Memory B cell (primary cell): ENCODE measurements at regions not wholly inside any gene's neighbourhood (a gene's known extent, or its start where the extent isn't known, plus 50 kb on each side); places are given as distances from the start of the nearest gene placed in this dataset.

Experiments used
- ATAC-seq: fragments of 150-1000 bp; cut with Tn5 transposase; 2 replicates; pipeline ENCODE4 v1.10.0; 2021; ENCODE audit warnings: low read depth, mild to moderate bottlenecking, moderate library complexity
- DNase-seq, 2 donors: peaks; one replicate each; pipeline ENCODE4 v3.0.0; 2022; ENCODE audit warnings: low spot score in 2 of 2
- H3K27ac Mint-ChIP-seq: one replicate; pipeline ENCODE4 v1.8.0; 2022; ENCODE audit warnings: mild to moderate bottlenecking, moderate library complexity, mixed read lengths
- H3K27me3 Mint-ChIP-seq: one replicate; pipeline ENCODE4 v1.8.0; 2022; ENCODE audit warnings: mixed read lengths
- H3K36me3 Mint-ChIP-seq: one replicate; pipeline ENCODE4 v1.8.0; 2022; ENCODE audit warnings: mild to moderate bottlenecking, mixed read lengths
- H3K4me1 Mint-ChIP-seq: one replicate; pipeline ENCODE4 v1.8.0; 2022; ENCODE audit warnings: mixed read lengths
- H3K4me3 Mint-ChIP-seq: one replicate; pipeline ENCODE4 v1.8.0; 2022; ENCODE audit warnings: mild to moderate bottlenecking, moderate library complexity, mixed read lengths
- H3K9me3 Mint-ChIP-seq: one replicate; pipeline ENCODE4 v1.8.0; 2022; ENCODE audit warnings: mixed read lengths

DNA sequence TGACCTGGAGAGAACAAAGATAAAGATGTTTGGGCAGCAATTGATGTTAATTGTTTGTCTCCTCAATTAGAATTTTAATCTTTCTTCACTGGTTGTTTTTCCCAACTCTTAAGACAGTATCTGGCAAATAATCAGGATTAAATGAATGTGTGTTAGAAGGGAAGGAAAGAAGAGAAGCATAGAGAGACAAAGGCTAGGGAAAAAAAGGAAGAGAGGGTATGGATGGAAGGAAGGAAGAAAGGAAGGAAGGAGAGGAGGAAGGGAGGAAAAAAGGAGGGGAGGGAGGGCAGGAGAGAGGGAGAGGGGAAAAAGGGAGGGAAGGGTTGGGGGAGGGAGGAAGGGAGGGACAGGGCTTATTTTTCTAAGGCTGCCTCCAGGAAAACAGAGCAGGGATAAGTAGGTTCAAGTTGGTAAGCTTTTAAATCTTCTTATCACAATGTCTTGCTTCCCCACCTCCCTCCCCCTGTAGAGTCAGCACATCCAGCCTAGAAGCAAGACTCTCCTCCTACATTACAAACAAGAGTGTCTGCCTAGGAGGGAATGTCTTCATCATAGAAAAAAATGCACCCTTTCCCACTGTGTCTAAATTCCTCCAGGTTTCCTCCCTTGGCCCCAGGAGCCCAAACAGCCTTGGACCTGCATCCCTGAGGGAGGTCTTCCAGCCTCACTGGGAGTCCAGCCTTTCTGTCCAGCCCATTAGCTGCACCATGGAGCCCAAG lies 447.8 kb upstream of the JARID2 start:
- Mint-ChIP-seq H3K4me1 (peaks cover 10% of the 10 kb centered on the region), H3K27me3 (peaks cover 5% of the 10 kb centered on the region), H3K36me3 (peaks cover 5% of the 10 kb centered on the region), H3K27ac (no peak overlapping the region), H3K4me3 (no peak overlapping the region), H3K9me3 (peaks cover 4% of the 10 kb centered on the region)
- DNase-seq (no peak), ATAC-seq (no peak)

DNA sequence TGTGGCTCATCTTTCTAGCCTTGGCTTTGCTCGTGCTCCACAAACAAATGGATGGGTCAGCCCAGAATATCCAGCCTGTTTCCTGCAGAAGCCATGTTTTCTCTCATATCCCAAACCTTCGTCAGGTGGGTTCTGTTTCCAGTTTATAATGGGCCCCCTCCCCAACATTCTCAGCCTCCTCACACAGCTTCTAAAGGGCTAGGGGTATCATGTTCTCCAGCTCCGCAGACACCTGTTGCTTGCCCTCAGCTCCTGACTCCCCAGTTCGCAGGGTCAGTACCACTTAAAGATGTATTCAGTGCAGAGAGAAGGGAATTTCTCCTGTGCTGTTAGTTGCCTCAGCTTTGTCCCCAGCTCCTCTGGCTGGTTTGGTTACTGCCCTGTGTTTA lies 447.3 kb upstream of the JARID2 start:
- Mint-ChIP-seq H3K27ac (no peak overlapping the region), H3K4me3 (no peak overlapping the region), H3K4me1 (peaks cover 10% of the 10 kb centered on the region), H3K9me3 (peaks cover 4% of the 10 kb centered on the region), H3K27me3 (peaks cover 5% of the 10 kb centered on the region), H3K36me3 (peaks cover 5% of the 10 kb centered on the region)
- DNase-seq (no peak), ATAC-seq (no peak)

DNA sequence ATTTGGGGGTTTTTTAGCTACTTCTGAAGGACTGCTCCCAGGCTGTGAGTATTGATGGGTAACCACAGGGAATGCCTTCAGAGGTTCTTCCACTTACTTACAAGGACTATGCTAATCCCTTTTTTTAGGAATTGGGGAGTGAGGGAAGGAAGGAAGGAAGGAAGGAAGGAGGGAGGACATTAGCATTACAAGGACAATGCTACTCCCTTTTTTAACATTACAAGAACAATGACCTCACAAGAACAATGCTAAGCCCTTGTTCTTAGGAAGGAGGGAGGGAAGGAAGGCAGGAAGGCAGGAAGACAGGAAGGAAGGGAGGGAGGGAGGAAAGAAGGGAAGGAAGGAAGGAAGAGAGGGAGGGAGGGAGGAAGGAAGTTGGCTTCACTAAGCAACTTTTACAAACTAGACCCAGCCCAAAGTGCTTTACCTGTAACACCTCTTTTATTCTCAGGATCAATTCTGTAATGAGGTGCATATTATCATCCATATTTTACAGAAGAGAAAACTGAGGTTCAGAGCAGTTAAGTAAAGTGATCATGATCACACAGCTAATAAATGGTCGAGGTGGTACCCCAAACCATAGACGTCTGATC lies 446.8 kb upstream of the JARID2 start:
- Mint-ChIP-seq H3K27me3 (peaks cover 5% of the 10 kb centered on the region), H3K4me1 (peaks cover 10% of the 10 kb centered on the region), H3K27ac (no peak overlapping the region), H3K36me3 (peaks cover 5% of the 10 kb centered on the region), H3K4me3 (no peak overlapping the region), H3K9me3 (peaks cover 4% of the 10 kb centered on the region)
- no peak for DNase-seq
- no peak for ATAC-seq

DNA sequence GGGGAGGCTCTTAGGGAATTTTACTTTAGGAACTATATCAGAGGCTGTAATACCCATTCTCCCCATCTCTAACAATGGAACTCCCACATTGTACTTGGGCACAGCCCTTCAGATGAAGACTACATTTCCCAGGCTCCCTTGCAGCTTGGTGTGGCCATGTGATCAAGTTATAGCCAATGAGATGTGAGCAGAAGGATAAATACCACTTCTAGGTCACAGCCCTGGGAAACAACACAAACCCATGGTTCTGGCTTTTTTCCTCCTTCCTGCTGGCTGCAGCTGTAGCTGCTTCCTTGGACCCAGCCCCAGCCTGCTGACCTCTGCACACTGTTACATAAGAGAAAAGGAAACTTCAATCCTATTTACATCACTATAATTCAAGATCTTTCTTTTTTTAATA lies 445.9 kb upstream of the JARID2 start:
- Mint-ChIP-seq H3K27me3 (peaks cover 5% of the 10 kb centered on the region), H3K27ac (no peak overlapping the region), H3K4me1 (peaks cover 10% of the 10 kb centered on the region), H3K9me3 (peaks cover 4% of the 10 kb centered on the region), H3K36me3 (peaks cover 5% of the 10 kb centered on the region), H3K4me3 (no peak overlapping the region)
- ATAC-seq, result peak; percentile 86
- peak in 1 of 2 donors; percentile 8 for DNase-seq

DNA sequence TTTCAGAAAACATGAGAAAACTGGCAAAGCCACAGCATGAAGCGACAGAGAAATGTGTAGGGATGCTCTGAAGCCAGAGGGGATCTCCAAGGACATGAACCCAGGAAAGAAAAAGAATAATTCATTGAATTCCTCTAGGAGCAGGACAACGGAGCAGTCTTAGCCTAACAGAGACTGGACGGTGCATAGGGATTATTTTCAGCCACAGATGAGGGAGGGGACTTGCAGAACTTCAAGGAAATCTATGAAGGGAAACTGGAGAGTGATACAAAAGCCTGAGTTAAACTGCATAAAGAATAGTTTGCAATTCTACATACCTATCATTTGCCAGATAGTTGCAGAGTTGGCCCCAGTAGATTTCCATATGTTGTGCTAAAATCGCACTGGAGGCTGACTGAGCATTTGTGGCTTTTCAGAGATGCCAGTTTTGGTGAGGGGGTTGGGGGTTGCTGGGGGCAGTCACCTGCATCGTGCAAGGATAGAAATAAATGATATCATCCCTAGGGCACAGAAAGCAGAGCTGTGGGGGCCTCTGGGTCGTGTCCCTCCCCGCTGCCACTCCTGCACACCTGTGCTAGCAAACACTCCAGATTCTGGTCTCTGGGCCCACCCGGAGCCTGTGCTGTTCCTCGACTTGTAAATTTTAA lies 443.2 kb upstream of the JARID2 start:
- Mint-ChIP-seq H3K36me3 (peaks cover 5% of the 10 kb centered on the region), H3K4me1 (peaks cover 10% of the 10 kb centered on the region), H3K27me3 (peaks cover 5% of the 10 kb centered on the region), H3K9me3 (peaks cover 7% of the 10 kb centered on the region), H3K27ac (no peak overlapping the region), H3K4me3 (no peak overlapping the region)
- no peak for DNase-seq
- ATAC-seq, result no peak

DNA sequence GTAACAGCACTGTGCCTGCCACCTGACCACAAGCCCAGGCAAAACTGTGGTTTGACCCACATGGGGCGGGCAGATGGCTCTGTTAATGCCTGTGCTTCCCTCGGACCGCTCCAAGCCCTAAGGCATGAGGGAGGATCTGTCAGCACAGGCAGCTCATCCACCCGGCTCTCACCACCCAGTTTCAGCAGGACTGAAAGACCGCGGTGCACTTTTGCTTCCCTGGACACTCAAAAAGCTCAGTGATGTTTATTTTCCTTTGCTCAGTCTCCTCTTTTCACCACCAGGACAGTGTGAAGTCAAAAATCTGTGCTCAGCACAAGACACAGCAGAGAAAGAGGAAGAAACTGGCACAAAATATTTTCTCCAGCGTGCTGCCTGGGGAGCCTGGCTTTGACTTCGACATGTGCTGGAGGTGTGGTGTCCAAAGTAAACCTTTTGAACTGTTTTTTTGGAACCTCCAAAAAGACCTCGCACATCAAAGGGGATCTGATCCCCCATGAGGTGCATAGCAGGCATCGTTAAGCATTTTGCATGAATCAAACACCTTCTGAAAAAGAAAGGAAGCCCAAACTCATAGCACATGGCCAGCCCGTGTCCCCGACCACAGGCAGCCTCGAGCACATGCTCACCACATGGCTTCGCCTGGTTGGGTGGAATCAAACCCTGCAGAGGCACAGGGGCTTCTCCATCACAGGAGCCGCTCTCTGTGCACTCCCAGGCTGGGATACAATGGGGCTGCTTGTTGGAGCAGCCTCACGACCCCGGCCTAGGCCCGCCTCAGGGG lies 441.7 kb upstream of the JARID2 start:
- Mint-ChIP-seq H3K27ac (no peak overlapping the region), H3K4me1 (peaks cover 3% of the 10 kb centered on the region), H3K36me3 (peaks cover 5% of the 10 kb centered on the region), H3K4me3 (no peak overlapping the region), H3K9me3 (peaks cover 10% of the 10 kb centered on the region), H3K27me3 (peaks cover 2% of the 10 kb centered on the region)
- DNase-seq, result no peak
- no peak for ATAC-seq

DNA sequence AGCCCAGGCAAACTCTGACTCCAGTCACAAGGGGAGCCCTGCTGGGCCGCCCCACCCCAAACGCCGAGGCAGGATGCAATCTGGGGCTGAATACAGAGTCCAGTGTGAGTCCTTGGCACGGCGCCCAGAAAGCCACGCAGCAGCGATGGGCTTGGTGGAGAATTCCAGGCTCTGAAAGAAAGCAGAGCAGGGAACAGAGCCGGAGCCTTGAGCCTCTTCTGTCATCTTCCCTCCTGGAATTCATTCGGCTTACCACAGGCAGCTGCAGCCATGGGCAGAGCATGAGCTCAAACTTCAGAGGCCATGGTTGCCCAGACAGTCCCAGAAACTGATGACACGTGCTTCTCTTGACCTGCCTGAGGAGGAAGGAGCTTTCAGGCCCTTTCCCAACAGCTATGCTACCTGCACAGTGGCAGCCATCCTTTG lies 441.1 kb upstream of the JARID2 start:
- no peak overlapping the region for H3K4me3 Mint-ChIP-seq
- no peak for ATAC-seq
- peaks cover 3% of the 10 kb centered on the region for H3K4me1 Mint-ChIP-seq
- H3K27ac Mint-ChIP-seq, result no peak overlapping the region
- H3K27me3 Mint-ChIP-seq, result peaks cover 2% of the 10 kb centered on the region
- peaks cover 5% of the 10 kb centered on the region for H3K36me3 Mint-ChIP-seq
- peaks cover 10% of the 10 kb centered on the region for H3K9me3 Mint-ChIP-seq
- DNase-seq, result no peak

DNA sequence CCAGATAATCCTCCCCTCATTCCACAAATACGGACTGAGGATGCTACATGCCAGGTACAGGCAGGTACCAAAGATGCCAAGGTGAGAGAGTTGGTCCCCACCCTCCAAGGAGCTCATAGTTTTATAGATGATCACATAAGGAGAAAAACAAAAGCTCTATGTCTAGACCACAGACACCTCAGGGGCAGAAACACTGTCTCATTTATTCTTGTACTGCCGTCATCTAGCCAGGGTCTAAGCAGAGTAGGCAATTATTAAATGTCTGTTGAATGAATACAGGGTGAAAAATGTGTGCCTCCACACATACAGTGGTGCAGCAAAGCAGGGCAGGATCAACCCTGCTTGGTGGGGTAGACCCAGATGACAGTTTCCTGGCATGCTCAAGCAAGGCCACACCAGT lies 439.8 kb upstream of the JARID2 start:
- Mint-ChIP-seq H3K36me3 (peaks cover 5% of the 10 kb centered on the region), H3K4me1 (no peaks in the 10 kb centered on the region), H3K9me3 (peaks cover 10% of the 10 kb centered on the region), H3K27ac (no peak overlapping the region), H3K4me3 (no peak overlapping the region), H3K27me3 (peaks cover 2% of the 10 kb centered on the region)
- DNase-seq (no peak), ATAC-seq (no peak)

DNA sequence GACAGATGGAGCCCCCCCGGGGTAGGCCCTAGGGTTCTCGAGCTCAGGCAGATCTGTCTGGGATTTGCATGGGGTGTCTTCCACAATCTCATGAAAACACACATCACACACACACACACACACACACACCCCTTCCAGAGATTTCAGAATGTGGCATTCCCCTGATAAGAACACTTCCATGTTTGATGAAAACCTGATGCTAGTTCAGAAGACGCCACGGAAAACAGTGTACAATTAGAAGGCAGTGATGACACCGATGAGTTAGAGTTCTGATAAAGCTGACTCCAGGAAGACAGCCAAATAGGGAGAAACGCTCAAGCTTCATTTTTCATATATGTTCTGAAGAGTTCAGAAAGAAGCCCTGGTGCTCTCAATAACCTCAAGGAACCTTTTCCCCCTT lies 438.7 kb upstream of the JARID2 start:
- Mint-ChIP-seq H3K4me1 (no peaks in the 10 kb centered on the region), H3K27ac (no peak overlapping the region)

DNA sequence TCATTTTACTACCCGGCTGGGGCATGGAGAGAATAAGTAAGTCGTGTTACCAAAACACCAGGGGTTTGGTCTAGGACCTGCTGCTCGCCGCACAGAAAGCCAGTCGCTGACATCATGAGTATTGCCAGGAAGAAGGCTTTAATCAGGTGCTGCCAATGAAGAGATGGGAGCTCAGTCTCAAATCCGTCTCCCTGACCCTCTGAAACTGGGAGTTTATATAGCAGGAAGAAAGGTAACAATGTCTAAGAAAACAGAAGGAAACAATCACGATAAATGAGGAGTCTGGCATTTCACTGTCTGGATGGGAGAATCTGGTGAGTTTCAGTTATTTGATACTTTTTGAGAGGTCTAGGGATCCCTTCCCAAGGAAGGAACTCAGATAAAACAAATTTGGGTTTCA lies 437.9 kb upstream of the JARID2 start:
- Mint-ChIP-seq H3K9me3 (peaks cover 10% of the 10 kb centered on the region), H3K27ac (no peak overlapping the region), H3K4me1 (no peaks in the 10 kb centered on the region), H3K36me3 (peaks cover 6% of the 10 kb centered on the region), H3K27me3 (peaks cover 2% of the 10 kb centered on the region), H3K4me3 (no peak overlapping the region)
- ATAC-seq, result no peak
- DNase-seq, result no peak

More for the DNA sequence above, 438.7 kb upstream of the JARID2 start:
- Mint-ChIP-seq H3K36me3 (peaks cover 6% of the 10 kb centered on the region), H3K27me3 (peaks cover 2% of the 10 kb centered on the region), H3K9me3 (peaks cover 10% of the 10 kb centered on the region), H3K4me3 (no peak overlapping the region)
- ATAC-seq (no peak), DNase-seq (no peak)

DNA sequence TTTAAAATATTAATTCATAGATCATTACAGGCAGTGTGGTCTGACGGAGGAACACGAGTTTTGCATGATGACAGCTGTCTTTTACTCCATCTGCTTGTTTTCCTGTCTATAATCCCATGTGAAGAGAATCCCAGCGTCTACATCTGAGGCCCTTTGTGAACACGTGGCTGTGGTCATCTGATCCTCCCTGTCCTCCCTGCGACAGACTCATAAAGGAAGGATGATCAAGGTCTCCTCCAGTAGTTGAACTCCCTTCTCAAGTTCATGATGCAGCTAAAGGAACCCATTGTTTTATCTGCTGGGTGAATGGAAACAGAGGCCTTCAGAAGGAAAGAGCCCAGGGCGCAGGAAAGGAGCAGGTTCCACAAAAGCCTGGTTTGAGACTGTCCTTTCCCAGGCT lies 435.8 kb upstream of the JARID2 start:
- peaks cover 10% of the 10 kb centered on the region for H3K9me3 Mint-ChIP-seq
- ATAC-seq, result no peak
- peaks cover 2% of the 10 kb centered on the region for H3K27me3 Mint-ChIP-seq
- H3K4me3 Mint-ChIP-seq, result no peak overlapping the region
- no peak for DNase-seq
- peaks cover 3% of the 10 kb centered on the region for H3K4me1 Mint-ChIP-seq
- H3K27ac Mint-ChIP-seq, result no peak overlapping the region
- H3K36me3 Mint-ChIP-seq, result peaks cover 6% of the 10 kb centered on the region

DNA sequence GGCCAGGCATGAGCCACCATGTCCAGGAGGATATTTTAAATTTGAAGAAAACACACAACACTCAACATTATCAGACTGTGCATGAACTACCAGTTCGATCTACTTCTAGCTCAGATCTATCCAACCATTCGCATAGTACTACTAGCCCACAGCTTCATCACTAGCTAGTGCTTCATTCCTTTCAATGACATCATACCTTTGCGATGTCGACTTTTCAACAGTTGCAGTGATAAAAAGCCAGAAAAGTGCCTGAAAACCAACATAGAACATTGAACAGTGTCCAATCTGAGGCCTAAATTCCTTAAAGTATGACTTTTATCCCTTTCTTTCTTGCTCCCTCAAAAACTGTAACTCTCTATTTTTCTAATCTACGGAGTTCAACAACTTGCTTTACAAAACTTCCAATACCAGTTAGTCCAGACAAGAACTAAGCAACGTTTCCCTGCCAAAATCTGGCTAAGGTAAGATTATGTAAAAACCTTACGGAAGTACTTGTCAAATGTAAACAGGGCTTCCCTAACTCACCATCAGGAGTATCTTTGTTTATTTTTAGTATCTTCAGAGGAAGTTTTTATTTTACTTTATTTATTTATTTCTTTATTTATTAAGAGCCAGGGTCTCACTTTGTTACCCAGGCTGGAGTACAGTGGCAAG lies 434.0 kb upstream of the JARID2 start:
- H3K4me3 Mint-ChIP-seq, result no peak overlapping the region
- ATAC-seq (no peak), DNase-seq (no peak)
- H3K9me3 Mint-ChIP-seq, result peaks cover 8% of the 10 kb centered on the region
- peaks cover 6% of the 10 kb centered on the region for H3K36me3 Mint-ChIP-seq
- H3K27me3 Mint-ChIP-seq, result peaks cover 2% of the 10 kb centered on the region
- H3K4me1 Mint-ChIP-seq, result peaks cover 12% of the 10 kb centered on the region
- H3K27ac Mint-ChIP-seq, result no peak overlapping the region

DNA sequence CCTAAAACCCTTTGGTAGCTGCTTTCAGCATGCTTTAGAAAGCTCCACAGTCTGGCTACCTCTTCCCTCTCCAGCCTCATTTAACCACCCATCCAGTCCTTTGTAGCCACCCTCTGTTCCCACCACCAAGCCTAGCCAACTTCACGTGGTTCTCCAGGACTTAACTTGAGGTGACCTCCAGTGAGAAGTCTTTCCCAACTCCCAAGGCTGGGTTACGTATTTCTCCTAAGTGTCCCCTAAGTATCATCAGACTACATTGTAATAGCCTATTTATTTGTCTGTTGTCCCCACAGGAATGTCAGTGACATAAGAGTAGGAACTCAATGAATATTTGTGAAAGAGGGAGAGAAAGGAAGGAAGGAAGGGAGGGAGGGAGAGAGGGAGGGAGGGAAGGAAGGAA lies 431.9 kb upstream of the JARID2 start:
- no peaks in the 10 kb centered on the region for H3K27me3 Mint-ChIP-seq
- DNase-seq (no peak), ATAC-seq (no peak)
- no peak overlapping the region for H3K27ac Mint-ChIP-seq
- H3K36me3 Mint-ChIP-seq, result peaks cover 2% of the 10 kb centered on the region
- H3K4me3 Mint-ChIP-seq, result no peak overlapping the region
- no peaks in the 10 kb centered on the region for H3K9me3 Mint-ChIP-seq
- peaks cover 12% of the 10 kb centered on the region for H3K4me1 Mint-ChIP-seq
